K562 (cell line): ENCODE measurements at regions not wholly inside any gene's neighbourhood (a gene's known extent, or its start where the extent isn't known, plus 50 kb on each side); places are given as distances from the start of the nearest gene placed in this dataset.

Source experiments
- ETS1 ChIP-seq: conservative IDR thresholded peaks from 2 replicates; pipeline ENCODE4 v1.6.1; 2011; ENCODE audit warnings: low read depth, mild to moderate bottlenecking, low read length; ENCODE audit not compliant: control insufficient read depth
- TRIM24 ChIP-seq, 2 experiments: fragments of 450-650 bp; IDR thresholded peaks; 2 replicates each; pipeline ENCODE4 v1.6.1; 2016
- ZNF133 ChIP-seq: fragments of 250-450 bp; sonication (Bioruptor Pico); IDR thresholded peaks from 2 replicates; pipeline ENCODE4 v1.4.0; 2020; ENCODE audit warnings: mild to moderate bottlenecking
- ZNF324 ChIP-seq: fragments of 250-450 bp; sonication (Bioruptor Pico); IDR thresholded peaks from 2 replicates; pipeline ENCODE4 v1.4.0; 2020; ENCODE audit warnings: mild to moderate bottlenecking
- TF ChIP-seq, protein P1 (sequence below): sonication (generic); formaldehyde crosslinking; IDR thresholded peaks from 2 replicates; pipeline ENCODE4 v1.8.1; 2022; ENCODE audit warnings: missing genetic modification reagents

DNA sequence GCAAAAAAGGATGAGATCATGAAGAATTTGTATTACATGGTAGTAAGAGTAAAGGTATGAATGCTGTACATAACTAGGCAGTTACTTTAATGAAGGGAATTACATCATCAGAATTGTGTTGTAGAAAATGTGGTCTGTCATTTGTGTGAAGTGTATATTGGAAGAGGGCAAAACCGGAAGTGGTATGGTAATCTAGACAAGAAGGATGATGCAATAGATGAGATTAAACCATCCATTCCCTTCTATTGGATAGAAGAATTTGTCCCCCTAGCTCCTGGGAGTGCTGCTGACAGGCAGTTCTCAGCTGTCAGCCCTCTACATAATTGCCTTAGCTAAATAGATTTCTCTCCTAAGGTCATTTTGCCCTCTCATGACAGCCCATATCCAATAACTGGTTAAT, 55.9 kb upstream of the BARD1 start (continued):
- TF ChIP-seq ETS1, result no peak
- peak; percentile 50; the same call in 1 of the 2 replicates for TF ChIP-seq ZNF324 (CRISPR knock-in tag)
- no peak for TF ChIP-seq ZNF133 (CRISPR knock-in tag)
- TF ChIP-seq, protein P1, sequence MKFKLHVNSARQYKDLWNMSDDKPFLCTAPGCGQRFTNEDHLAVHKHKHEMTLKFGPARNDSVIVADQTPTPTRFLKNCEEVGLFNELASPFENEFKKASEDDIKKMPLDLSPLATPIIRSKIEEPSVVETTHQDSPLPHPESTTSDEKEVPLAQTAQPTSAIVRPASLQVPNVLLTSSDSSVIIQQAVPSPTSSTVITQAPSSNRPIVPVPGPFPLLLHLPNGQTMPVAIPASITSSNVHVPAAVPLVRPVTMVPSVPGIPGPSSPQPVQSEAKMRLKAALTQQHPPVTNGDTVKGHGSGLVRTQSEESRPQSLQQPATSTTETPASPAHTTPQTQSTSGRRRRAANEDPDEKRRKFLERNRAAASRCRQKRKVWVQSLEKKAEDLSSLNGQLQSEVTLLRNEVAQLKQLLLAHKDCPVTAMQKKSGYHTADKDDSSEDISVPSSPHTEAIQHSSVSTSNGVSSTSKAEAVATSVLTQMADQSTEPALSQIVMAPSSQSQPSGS (CRISPR knock-in tag), result no peak
- TF ChIP-seq TRIM24 (IDR thresholded peaks at IDR 0.05), result peak in 1 of 2 experiments; percentile 39; a peak in 1 of 4 replicates
- TF ChIP-seq, all 486 proteins: peak for 7
